ENCODE measurements at regions not wholly inside any gene's neighbourhood (a gene's known extent, or its start where the extent isn't known, plus 50 kb on each side); places are given as distances from the start of the nearest gene placed in this dataset.

DNA sequence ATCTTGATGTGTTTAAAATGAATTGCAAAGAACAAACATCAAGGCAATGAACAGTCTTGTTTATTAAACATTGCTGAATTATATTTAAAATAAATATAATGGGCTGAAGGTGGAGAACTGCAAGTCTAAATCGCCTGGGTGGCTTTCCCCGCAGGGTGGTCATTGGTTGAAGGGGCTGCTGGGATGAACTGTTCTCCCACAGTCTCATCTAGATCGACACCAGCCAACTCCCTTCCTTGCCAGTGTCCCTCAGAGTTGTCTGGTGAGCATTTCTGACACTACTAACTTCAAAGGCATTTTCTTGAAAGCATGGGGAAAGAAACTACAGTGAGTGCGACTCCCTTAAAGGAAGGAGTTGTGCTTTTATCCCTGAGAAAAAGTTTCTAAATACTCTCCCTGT, 196.5 kb upstream of the LRTM1 start:
- TF ChIP-seq CTCF (IDR thresholded peaks at IDR 0.05) (no peak), POLR2A (IDR thresholded peaks at IDR 0.05) (no peak)
